SW 1271 (cell line): ENCODE measurements at regions not wholly inside any gene's neighbourhood (a gene's known extent, or its start where the extent isn't known, plus 50 kb on each side); places are given as distances from the start of the nearest gene placed in this dataset.

Experiments
- DNase-seq, 2 experiments: peaks; one replicate each; lab custom pipeline; 2025; lab: John Stamatoyannopoulos, UW

DNA sequence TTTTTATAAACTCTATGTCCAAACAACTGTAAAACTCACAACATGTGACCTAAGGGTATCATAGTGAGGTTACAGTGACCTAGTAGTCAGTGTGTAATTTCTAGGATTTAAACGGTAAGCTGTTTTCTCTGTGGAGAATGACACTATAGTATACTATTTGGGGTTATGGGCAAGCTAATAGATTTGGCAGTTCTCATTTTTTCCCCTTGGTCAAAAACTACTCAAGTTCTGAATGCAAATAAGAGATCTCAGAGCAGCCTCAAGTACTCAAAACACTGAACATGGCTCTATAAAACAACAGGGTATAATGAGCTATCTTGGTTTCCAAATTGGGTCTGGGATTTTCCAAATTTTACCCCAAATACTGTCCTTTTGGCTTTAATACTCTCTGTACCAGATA, 88.5 kb upstream of the HMCN1 start:
- no peak for DNase-seq

DNA sequence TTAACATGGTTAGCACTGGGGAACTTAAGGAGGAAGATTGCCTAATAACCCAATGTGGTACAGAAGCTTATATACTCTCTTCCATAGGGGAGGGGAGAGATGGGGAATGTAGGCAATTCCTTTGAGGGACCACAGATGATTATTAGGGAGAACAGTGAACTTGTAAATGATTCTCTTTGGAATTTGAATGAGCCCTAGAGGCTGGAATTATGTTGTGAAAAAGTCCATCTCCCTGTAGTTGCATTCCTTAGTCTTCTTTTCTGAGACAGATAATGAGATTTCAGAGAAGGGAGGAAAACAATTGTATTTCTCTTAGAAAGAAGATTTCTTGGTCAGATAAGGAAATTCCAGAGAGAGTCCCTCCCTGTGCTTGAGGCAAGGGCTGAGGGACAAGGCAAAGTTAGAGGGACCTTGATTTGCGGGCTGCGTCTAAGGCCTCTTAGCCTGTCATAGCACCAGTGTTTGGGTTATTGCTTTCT, 89.0 kb upstream of the HMCN1 start:
- DNase-seq: peak in 1 of 2 experiments; percentile 12

DNA sequence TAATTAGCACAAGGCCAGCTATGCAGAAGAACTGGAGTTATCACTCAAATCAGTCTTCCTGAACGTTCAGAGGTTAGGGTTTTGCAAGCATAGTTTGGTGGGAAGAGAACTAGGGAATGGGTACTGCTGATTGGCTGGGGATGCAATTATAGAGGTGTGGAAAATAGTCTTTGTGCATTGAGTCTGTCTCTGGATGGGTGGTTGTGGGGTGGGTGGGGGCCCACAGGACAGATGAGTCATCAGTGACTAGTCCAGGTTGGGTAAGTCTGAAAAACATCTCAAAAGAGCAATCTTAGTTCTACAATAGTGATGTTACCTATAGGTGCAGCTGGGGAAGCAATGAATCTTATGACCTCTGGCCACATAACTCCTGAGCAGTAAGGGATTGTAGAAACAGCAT, 89.7 kb upstream of the HMCN1 start:
- DNase-seq: no peak

DNA sequence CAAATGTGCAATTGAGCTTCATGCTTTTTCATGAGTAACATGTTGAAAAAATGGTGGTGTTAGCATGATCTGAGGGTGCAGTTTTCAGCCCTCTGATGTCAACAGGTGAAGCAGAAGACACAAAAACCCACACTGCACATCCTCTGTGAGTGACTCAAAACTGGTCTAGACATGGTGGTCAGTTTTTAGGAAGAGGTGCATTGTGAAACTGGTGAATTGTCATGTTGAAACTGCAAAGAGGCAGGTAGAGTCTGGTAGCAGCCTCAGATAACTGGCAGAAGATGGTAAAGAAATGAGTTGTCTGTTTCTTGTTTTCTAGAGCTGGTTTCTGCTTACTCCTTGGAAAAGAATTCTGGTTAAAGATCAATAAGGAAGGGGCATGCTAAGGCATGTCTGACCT, 97.3 kb upstream of the HMCN1 start:
- no peak for DNase-seq

DNA sequence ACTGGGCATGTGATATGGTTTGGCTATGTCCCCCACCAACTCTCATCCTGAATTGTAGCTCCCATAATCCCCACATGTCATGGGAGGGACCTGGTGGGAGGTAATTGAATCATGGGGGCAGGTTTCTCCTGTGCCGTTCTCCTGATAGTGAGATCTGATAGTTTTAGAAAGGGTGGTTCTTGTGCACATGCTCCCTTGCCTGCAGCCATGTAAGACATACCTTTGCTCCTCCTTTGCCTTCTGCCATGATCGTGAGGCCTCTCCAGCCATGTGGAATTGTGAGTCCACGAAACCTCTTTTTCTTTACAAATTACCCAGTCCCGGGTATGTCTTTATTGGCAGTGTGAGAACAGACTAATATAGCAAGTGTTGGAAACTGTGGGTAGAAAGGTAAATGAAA, 99.5 kb upstream of the HMCN1 start:
- DNase-seq: no peak

DNA sequence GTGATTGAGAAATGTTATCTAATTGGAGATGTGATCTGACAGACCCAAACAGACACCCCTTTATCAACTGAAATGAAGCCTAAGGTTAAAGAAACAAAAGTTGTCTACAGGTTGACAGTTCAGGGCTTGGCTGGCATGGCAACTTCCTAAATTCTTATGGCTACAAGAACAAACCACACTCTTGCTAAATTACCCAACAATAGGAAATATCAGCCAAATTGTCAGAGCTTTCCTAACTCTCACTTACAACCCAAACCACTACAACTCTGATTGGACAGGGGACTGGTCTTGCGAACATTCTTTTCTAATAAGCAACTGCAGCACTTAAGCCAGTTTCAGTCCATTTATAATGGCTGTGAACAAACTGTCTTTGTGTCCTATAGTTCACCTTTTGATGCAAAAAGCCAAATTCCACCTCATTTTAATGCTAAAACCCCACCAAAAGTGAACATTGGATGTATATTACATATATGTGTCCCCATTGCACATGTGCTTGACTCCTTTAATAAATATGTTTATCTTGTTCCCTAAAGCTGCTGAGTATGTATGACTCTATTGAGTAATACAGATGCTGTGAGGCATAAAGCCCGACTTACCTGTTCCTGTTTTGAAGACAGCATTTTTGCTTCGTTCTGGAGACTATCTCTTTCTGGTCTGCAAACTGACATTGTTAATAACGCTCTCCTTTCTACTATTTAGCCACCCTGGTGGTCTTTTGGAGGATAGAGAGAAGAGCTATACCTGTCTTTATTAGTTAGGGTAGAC, 101.3 kb upstream of the HMCN1 start:
- DNase-seq: no peak

DNA sequence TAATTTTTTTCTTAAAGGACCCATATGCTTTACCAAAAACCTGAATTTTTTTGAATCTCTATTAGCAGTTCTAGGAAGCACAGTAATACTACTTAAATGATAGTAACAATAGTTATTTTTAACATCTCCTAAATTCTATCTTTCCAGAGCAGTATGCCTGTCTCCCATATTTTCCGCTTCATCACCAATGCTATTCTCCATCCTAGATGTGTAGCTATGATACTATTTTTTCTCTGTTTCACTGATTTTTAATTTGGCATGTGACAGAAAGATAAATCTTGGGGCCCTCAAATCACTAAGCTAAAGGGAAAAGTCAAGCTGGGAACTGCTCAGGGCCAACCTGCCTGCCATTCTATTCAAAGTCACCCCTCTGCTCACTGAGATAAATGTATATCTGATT, 102.3 kb upstream of the HMCN1 start:
- DNase-seq: no peak

DNA sequence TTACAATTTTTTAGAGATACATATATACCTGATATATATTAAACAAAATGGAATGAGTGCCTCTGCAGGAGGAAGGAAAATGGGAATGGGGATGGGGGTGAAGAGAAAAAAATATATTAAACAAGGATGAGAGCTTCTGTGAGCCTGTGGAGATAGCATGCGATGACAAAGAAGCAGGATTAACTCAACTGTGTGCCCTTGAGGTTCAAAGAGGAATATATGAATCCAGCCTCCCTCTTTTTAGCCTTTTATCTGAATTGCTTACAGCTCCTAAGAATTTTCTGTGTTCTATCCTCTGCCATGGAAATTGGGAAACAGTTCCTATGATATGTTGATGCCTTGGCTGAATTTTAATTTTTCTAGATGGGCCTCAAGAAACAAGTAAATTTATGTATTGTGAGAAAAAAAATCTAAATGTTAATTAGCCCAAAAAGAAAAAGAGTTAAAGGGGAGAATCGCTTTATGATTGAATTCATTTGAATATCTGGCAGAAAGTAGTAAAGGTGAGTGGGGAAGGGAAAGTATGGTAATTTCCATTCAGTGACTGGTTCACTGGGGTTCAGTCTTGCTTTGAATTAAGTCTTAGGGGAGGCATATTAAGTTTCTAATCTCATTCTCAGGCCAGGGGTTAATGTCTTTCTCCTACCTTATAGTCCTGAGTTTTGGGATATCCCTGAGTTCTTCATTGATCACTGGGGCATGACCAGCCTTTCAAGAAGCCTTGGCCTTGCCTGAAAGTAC, 106.3 kb upstream of the HMCN1 start:
- DNase-seq: no peak

DNA sequence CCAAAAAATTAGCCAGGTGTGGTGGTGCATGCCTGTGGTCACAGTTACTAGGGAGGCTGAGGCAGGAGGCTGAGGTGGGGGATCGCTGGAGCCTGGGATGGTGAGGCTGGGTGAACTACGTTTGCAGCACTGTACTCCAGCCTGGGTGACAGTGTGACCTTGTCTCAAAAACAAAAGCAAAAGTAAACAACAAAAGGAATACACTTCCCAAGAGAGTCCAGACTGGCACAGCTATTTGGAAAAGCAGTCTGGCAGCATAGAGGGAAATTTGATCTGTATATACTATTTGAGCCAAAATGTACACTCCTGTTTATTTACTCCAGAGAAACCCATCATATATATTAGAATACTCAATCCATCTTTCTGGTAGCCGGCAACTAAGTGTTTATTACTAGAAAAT, 107.0 kb upstream of the HMCN1 start:
- no peak for DNase-seq

DNA sequence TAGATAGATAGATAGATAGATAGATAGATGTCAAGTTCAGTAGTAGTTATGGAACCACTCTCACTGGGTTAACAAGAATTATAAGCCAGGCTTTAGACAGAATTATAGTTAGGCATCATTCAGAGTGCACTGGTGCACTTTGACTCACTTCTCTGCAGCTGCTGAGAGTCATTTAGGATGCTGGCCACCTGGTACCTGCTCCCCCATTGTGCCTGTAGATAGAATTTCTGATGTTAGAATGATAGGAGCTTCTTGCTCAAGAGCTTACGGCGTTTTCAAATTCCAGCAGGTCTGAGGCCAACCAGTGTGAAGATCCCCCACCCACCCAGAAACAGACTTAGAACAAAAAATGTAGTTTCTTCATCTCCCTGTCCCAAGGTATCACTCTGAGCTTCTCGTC, 107.8 kb upstream of the HMCN1 start:
- no peak for DNase-seq

DNA sequence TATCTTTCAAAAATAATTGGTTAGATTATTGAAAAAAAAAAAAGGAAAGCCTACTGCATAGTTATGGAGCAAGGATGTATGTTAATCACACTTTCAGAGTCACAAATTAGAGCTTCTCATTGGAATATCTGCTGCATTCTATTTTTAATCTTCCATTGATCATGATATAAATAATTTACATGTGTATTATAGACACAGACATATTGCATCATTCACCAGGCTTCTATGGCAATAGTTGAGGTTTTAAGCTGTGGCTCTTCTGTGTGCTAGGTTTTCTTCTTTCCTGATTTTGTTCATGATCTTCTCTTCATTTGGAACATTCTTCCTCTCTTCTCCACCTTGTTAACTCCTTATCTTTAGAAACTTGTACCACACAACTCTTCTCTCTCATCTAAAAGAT, 123.2 kb upstream of the HMCN1 start:
- no peak for DNase-seq

DNA sequence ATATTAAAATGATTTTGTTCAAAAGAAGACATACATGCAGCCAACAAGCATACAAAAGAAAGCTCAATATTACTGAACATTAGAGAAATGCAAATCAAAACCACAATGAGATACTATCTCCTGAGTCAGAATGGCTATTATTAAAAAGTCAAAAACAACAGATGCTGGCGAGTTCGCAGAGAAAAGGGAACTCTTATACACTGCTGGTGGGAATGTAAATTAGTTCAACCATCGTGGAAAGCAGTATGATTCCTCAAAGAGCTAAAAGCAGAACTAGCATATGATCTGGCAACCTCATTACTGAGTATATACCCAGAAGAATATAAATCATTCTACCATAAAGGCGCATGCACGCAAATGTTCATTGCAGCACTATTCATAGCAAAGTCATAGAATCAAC, 126.0 kb upstream of the HMCN1 start:
- no peak for DNase-seq

DNA sequence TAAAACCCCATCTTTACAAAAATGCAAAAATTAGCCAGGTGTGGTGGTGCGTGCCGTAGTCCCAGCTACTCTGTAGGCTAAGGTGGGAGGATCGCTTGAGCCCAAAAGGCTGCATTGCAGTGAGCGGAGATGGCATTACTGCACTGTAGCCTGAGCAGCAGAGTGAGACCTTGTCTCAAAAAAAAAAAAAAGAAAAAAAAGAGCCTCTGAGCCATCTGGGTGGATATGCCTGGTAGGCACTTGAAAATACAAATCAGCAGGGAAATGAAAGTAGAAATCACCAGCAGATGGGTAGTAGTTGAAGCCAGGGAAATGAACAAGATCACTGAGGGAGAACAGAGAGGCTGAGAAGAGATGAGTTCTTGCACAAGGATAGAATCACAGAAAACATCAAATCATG, 131.0 kb upstream of the HMCN1 start:
- no peak for DNase-seq

DNA sequence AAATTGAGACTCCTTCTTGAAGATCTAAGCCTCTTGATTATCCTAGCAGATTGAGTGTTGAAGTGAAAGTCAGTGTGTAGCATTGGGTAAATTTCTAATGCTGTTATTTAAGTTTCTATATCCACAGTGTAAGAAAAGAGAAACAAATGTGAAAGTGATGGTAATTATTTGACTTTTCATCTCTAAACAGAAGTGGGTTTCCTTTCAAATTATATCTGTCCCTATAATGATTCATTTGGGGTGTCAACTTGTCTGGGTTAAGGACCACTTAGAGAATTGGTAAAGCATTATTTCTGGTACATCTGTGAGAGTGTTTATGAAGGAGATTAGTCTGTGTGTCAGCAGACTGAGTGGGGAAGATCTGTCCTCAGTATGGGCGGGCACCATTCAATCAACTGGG, 133.0 kb upstream of the HMCN1 start:
- DNase-seq: no peak

DNA sequence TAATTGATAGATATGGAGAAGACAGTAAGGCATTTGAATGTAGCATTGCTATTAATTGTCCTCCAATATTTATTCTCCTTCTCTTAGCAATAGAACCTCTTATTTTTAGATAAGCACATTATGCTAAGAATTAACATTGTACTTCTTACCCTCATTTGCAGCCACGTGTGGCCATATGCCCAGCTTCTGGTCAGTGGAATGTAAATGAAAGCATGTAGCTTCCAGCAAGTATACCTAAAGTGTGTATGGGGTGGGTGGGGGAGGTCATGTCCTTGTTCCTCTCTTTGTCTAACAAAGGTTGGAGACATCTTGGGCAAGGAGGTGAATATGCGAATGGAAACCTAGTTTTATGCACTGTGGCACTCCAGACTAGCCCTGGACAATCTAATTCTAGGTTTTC, 133.6 kb upstream of the HMCN1 start:
- DNase-seq: no peak

DNA sequence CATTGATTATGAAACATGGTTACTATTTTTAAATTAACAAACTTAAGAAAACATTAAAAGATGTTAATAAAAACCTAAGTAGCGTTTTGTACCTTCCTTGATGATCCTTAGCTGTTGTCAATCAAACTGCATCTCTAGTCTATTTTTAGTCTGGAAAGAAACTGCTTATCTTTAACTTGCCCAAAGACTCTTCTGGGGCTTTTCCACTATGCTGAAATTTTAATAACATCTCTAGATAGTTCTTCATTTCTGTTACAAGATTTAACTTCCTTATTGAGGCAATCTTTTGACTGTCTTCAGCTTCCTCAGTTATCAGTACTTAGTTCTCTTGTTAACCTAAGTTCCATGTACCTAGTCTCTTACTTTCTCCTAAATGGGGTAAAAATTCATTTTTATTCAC, 135.9 kb upstream of the HMCN1 start:
- no peak for DNase-seq

DNA sequence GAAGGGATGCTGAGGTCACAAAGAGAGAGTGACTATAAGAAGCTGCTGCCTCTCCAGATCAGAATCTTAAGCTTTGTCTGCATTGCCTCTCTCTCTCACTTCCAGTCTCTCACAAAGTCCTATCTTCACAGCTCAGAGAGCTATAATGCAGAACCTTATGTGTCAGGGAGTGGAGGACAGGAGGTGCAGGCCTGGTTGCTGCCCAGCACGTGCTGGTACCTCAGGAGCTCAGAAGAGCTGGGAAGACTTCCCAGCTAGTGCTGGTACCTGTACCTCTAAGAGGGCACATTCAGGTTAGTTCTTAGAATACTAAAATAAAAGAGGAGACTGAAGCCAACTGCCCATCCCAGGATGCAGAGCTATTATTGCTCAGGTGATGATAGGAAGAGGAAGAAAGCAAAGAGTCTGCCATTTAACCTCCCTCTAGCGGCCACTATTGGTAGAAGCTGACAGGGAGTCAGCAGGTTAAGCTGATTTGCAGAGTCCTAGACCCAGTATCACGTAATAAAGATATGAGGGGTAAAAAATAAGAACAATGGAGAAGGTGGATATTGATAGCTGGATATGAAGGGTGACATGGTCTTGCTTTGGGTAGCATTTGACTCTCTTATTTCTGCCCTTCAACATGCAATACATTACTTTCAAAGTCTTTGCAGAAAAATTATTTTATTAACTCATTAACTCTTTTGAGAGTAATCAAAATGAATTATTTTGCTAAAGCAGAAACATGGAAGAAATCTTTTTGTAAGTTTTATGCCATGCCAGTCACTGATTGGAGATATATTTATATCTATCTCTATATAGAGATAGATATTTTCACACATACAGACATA, 138.1 kb upstream of the HMCN1 start:
- DNase-seq: peak in 1 of 2 experiments; percentile 22

DNA sequence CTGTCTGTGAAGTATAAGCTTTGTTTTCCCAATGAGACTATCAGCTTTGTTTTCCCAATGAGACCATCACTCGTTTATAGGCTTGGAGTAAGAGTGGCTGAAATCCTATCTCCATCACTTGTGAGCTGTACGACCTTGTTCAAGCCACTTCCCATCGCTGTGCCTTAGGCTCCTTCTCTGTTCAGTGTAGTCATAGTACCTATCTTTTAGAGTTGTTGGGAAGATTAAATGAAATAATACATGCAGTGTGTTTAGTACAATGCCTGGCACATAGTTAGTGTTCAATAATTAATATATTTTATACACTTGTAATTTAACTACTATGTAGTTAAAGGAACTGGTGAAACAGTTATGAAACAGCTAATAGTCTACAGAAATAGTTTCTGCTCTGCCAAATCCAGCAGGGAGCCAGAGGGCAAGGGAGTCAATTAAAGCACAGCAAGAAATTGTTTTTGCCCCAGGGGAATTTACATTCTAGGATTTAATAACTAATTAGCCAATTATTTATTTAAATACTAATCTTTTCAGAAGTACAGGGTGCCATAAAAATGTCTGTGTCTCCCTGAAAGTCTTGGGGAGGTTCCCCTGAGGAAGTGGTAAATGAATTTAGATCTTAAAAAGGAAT, 139.3 kb upstream of the HMCN1 start:
- DNase-seq: no peak

DNA sequence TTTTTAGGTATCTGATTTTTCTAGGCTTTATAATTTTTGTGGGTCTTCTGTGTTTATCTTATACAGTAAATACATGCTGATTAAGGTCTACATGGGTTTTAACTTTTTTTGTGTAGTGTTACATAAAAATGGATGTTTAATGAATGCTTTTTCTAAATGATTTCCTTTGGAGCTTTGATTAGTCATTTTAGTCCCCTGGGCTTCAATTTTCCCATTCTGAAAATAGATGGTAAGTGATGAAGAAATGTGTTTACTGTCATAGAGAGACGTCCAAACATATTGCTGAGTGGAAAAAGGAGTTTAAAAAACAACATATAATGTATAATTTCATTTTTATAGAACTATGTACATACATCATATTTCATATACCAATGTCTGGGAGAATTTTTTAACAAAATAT, 140.9 kb upstream of the HMCN1 start:
- no peak for DNase-seq

DNA sequence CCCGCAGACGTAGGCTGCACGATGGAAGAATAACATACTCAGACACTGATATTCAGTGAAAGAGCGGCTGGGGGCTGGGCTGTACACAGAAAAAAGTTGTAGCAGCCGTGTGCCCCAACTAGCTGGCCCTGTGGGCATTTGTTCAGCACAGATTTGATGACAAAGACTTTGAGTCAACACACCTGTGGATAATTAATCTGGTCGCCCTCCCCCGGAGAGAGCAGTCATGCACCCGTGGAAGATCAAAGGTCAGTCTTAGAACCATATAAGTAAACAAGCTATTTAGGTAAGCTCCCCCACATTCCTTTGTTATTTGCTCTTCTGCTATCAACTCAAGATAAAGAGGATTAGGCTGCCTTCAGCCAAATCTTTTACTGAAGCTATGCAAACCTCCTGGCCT, 148.4 kb upstream of the HMCN1 start:
- no peak for DNase-seq

DNA sequence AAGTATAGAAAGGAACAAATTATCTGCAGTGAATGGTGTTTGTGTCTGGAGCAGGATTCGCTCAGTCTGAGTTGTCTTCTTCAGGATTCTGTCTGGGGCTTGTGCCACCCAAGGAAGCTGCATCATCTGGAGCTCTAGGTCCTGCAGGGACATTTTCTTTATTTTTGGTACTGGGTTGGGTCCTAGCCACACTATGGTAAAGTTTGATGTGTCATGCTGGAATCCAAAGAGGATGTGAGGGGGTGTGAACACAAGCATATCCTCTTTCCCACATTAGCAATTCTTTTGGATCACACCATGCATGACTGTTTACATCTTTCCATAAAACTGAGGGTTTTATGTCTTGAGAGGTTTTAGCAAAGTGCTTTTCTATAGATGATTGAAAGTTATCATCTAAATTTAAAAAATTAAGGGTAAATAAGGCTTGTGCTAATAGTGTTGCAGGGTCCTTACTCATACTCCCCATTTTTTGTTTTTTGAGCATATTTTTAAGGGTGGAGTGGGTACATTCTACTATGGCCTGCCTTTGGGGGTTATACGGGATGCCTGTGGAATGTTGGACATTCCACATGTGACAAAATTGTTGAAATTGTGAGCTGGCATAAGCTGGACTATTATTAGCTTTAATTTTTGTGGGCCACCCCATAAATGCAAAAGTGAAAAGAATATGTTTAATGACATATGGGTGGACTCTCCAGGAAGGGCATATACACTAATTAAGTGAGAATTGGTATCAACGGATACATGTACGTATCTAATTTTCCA, 152.0 kb upstream of the HMCN1 start:
- DNase-seq: no peak

DNA sequence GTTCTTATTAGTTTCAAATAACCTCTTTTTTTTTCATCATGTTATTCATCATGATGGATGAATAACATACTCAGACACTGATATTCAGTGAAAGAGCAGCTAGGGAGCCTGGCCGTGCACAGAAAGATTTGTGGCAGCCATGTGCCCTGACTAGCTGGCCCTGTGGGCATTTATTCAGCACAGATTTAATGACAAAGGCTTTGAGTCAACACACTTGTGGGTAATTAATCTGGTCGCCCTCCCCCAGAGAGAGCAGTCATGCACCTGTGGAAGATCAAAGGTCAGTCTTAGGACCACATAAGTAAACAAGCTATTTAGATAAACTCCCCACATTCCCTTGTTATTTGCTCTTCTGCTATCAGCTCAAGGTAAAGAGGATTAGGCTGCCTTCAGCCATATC, 153.2 kb upstream of the HMCN1 start:
- no peak for DNase-seq
